Neural cell (in vitro differentiated cells): ENCODE measurements at regions not wholly inside any gene's neighbourhood (a gene's known extent, or its start where the extent isn't known, plus 50 kb on each side); places are given as distances from the start of the nearest gene placed in this dataset.

Source experiments
- H2AFZ ChIP-seq: fragments of 200-600, 300-800 bp; sonication (generic), shearing (Covaris generic); 2 replicates; pipeline ENCODE4 v1.6.0; 2014; ENCODE audit warnings: low read depth, mild to moderate bottlenecking, antibody characterized with exemption, low read length, moderate library complexity
- H3F3A ChIP-seq: fragments of 200-600 bp; shearing (Covaris generic); 2 replicates; pipeline ENCODE4 v1.6.1; 2016; ENCODE audit warnings: mild to moderate bottlenecking, moderate library complexity, mixed read lengths, antibody characterized with exemption, low read length; ENCODE audit not compliant: insufficient read depth, poor library complexity, severe bottlenecking
- H3K27ac ChIP-seq: fragments of 200-600, 300-800 bp; sonication (generic), shearing (Covaris generic); 2 replicates; pipeline ENCODE4 v1.5.1; 2014; ENCODE audit warnings: mild to moderate bottlenecking, low read length, moderate library complexity
- H3K27me3 ChIP-seq: fragments of 300-800, 200-600 bp; sonication (generic), shearing (Covaris generic); 2 replicates; pipeline ENCODE4 v1.6.0; 2014; ENCODE audit warnings: mild to moderate bottlenecking, low read depth, low read length, moderate library complexity; ENCODE audit not compliant: insufficient read depth
- H3K36me3 ChIP-seq: fragments of 300-800, 200-600 bp; sonication (generic), shearing (Covaris generic); 2 replicates; pipeline ENCODE4 v1.5.1; 2014; ENCODE audit warnings: mild to moderate bottlenecking, antibody characterized with exemption, low read length, moderate library complexity; ENCODE audit not compliant: insufficient read depth
- H3K4me2 ChIP-seq: fragments of 300-800, 200-600 bp; sonication (generic), shearing (Covaris generic); 2 replicates; pipeline ENCODE4 v1.6.0; 2014; ENCODE audit warnings: mild to moderate bottlenecking, low read length
- H3K4me3 ChIP-seq: fragments of 300-800, 200-600 bp; sonication (generic), shearing (Covaris generic); 2 replicates; pipeline ENCODE4 v1.5.1; 2014; ENCODE audit warnings: mild to moderate bottlenecking, low read length, moderate library complexity
- H3K79me2 ChIP-seq: fragments of 200-600 bp; shearing (Covaris generic); replicated peaks from 2 replicates; pipeline ENCODE4 v1.6.0; 2014; ENCODE audit warnings: mild to moderate bottlenecking, low read length, moderate library complexity; ENCODE audit not compliant: insufficient read depth
- H3K9ac ChIP-seq: fragments of 300-800, 200-600 bp; sonication (generic), shearing (Covaris generic); 2 replicates; pipeline ENCODE4 v1.6.1; 2016; ENCODE audit warnings: mild to moderate bottlenecking, low read length, mixed read lengths
- H3K9me2 ChIP-seq: fragments of 200-600 bp; shearing (Covaris generic); 2 replicates; pipeline ENCODE4 v1.6.1; 2016; ENCODE audit warnings: mild to moderate bottlenecking, low read length, mixed read lengths; ENCODE audit not compliant: insufficient read depth
- H3K9me3 ChIP-seq: fragments of 200-600, 300-800 bp; sonication (generic), shearing (Covaris generic); 2 replicates; pipeline ENCODE4 v1.6.1; 2016; ENCODE audit warnings: mild to moderate bottlenecking, mixed run types, low read length, moderate library complexity, mixed read lengths
- H4K20me1 ChIP-seq: fragments of 200-600 bp; shearing (Covaris generic); 2 replicates; pipeline ENCODE4 v1.6.1; 2016; ENCODE audit warnings: mild to moderate bottlenecking, mixed run types; ENCODE audit not compliant: insufficient read depth
- EP300 ChIP-seq: fragments of 450-650 bp; conservative IDR thresholded peaks from 2 replicates; pipeline ENCODE4 v1.6.1; 2014; ENCODE audit warnings: antibody characterized with exemption, mild to moderate bottlenecking, moderate library complexity; ENCODE audit not compliant: poor library complexity, severe bottlenecking
- EZH2 ChIP-seq: fragments of 200-600, 300-800 bp; shearing (Covaris generic), sonication (generic); IDR thresholded peaks from 2 replicates; pipeline ENCODE4 v1.6.1; 2014; ENCODE audit warnings: antibody characterized with exemption, low read length, borderline replicate concordance, mild to moderate bottlenecking; ENCODE audit not compliant: insufficient read depth, poor library complexity, severe bottlenecking
- MXI1 ChIP-seq: fragments of 450-650 bp; conservative IDR thresholded peaks from 2 replicates; pipeline ENCODE4 v1.6.1; 2014; ENCODE audit warnings: antibody characterized with exemption, mild to moderate bottlenecking; ENCODE audit not compliant: poor library complexity, severe bottlenecking
- POLR2AphosphoS5 ChIP-seq: IDR thresholded peaks from 2 replicates; pipeline ENCODE4 v1.6.1; 2012
- RAD21 ChIP-seq: fragments of 450-650 bp; conservative IDR thresholded peaks from 2 replicates; pipeline ENCODE4 v1.6.1; 2014; ENCODE audit warnings: antibody characterized with exemption, mild to moderate bottlenecking, moderate library complexity
- SMC3 ChIP-seq: fragments of 450-650 bp; conservative IDR thresholded peaks from 2 replicates; pipeline ENCODE4 v1.6.1; 2014; ENCODE audit warnings: antibody characterized with exemption, mild to moderate bottlenecking, moderate library complexity; ENCODE audit not compliant: poor library complexity
- TAF1 ChIP-seq: IDR thresholded peaks from 2 replicates; pipeline ENCODE4 v1.6.1; 2012; ENCODE audit warnings: low read depth
- TF ChIP-seq, protein P1 (sequence below): fragments of 450-650 bp; IDR thresholded peaks from 2 replicates; pipeline ENCODE4 v1.5.1; 2014; ENCODE audit warnings: antibody characterized with exemption, mild to moderate bottlenecking, moderate library complexity; ENCODE audit not compliant: poor library complexity, severe bottlenecking
- TF ChIP-seq, protein P2 (sequence below): IDR thresholded peaks from 2 replicates; pipeline ENCODE4 v1.6.1; 2012; ENCODE audit warnings: borderline replicate concordance

DNA sequence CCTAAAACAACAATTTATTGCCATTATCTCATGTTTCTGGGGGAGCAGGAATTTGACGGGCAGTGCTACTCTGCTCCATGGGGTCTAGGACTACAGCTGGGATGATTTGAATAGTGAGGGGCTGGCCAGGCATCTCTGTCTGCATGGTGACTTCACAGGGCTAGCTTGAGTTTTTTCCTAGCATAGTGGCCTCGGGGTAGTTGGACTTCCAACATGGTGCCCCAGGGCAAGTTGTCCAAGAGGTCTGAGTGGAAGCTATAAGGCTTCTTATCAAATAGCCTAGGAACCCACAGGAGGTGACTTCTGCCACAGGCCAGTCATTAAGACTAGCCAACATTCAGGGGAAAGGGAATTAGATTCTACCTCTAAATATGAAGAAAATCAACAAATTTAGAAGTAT is 92.0 kb upstream of the WLS start:
- no peak overlapping the region for H2AFZ ChIP-seq
- H3K9me2 ChIP-seq = no peaks in the 10 kb centered on the region
- H3K4me2 ChIP-seq = no peak overlapping the region
- no peaks in the 10 kb centered on the region for H3K36me3 ChIP-seq
- H3K27me3 ChIP-seq = no peaks in the 10 kb centered on the region
- H3K9me3 ChIP-seq = no peaks in the 10 kb centered on the region
- no peak overlapping the region for H3K9ac ChIP-seq
- no peaks in the 10 kb centered on the region for H3F3A ChIP-seq
- H3K79me2 ChIP-seq = no peaks in the 10 kb centered on the region
- no peak overlapping the region for H3K27ac ChIP-seq
- no peak overlapping the region for H3K4me3 ChIP-seq
- no peaks in the 10 kb centered on the region for H4K20me1 ChIP-seq
- no peak for TF ChIP-seq TAF1
- TF ChIP-seq SMC3 = no peak
- TF ChIP-seq, protein P1, sequence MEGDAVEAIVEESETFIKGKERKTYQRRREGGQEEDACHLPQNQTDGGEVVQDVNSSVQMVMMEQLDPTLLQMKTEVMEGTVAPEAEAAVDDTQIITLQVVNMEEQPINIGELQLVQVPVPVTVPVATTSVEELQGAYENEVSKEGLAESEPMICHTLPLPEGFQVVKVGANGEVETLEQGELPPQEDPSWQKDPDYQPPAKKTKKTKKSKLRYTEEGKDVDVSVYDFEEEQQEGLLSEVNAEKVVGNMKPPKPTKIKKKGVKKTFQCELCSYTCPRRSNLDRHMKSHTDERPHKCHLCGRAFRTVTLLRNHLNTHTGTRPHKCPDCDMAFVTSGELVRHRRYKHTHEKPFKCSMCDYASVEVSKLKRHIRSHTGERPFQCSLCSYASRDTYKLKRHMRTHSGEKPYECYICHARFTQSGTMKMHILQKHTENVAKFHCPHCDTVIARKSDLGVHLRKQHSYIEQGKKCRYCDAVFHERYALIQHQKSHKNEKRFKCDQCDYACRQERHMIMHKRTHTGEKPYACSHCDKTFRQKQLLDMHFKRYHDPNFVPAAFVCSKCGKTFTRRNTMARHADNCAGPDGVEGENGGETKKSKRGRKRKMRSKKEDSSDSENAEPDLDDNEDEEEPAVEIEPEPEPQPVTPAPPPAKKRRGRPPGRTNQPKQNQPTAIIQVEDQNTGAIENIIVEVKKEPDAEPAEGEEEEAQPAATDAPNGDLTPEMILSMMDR = no peak
- no peak for TF ChIP-seq POLR2AphosphoS5
- no peak for TF ChIP-seq RAD21
- no peak for TF ChIP-seq EP300
- TF ChIP-seq, protein P2, sequence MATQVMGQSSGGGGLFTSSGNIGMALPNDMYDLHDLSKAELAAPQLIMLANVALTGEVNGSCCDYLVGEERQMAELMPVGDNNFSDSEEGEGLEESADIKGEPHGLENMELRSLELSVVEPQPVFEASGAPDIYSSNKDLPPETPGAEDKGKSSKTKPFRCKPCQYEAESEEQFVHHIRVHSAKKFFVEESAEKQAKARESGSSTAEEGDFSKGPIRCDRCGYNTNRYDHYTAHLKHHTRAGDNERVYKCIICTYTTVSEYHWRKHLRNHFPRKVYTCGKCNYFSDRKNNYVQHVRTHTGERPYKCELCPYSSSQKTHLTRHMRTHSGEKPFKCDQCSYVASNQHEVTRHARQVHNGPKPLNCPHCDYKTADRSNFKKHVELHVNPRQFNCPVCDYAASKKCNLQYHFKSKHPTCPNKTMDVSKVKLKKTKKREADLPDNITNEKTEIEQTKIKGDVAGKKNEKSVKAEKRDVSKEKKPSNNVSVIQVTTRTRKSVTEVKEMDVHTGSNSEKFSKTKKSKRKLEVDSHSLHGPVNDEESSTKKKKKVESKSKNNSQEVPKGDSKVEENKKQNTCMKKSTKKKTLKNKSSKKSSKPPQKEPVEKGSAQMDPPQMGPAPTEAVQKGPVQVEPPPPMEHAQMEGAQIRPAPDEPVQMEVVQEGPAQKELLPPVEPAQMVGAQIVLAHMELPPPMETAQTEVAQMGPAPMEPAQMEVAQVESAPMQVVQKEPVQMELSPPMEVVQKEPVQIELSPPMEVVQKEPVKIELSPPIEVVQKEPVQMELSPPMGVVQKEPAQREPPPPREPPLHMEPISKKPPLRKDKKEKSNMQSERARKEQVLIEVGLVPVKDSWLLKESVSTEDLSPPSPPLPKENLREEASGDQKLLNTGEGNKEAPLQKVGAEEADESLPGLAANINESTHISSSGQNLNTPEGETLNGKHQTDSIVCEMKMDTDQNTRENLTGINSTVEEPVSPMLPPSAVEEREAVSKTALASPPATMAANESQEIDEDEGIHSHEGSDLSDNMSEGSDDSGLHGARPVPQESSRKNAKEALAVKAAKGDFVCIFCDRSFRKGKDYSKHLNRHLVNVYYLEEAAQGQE = no peak
- no peak for TF ChIP-seq EZH2
- no peak for TF ChIP-seq MXI1

DNA sequence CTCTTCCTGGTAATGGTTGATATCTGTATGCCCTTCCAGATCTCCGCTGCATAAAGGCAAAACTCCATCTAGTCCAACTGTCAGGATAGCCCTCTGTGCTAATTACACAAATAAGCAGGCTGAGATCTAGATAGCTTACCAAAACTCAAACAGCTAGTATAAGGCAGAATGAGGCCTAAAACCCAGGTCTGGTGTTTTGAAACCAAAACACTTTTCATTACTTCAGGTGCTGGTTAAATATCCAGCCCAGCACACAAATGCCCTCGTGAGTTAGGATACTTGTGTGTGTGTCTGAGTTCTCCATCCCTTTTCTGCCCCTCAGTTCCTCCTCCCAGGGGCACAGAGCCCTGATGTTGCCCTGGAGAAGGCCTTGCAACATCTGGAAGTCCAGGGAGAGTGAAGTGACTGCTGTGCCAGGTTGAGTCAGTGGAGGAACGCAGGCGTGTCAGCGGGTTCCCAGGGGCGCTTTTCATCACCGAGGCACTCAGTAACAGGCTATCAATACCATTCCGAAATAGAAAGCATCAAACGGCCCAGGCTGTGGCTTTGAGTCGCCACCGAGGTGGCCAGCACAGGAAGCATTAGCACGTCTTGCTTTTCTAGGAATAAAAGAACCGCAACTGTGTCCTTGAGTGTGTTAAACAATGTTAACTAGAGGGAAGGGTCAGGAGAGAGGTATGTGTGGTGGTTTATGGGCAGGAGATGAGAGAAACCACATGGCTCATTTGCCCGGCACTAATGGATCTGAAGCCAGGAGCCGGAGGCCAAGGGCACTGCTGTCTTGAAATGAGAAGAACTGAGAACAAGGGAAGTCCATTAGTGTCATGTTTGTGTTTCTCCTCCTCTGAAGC is 90.7 kb upstream of the WLS start:
- no peak for TF ChIP-seq MXI1
- TF ChIP-seq, protein P1 = no peak
- TF ChIP-seq EP300 = no peak
- no peak for TF ChIP-seq RAD21
- TF ChIP-seq TAF1 = no peak
- TF ChIP-seq POLR2AphosphoS5 = no peak
- TF ChIP-seq, protein P2 = no peak
- TF ChIP-seq EZH2 = no peak
- no peak for TF ChIP-seq SMC3
- Histone ChIP-seq H4K20me1 (no peaks in the 10 kb centered on the region), H3K36me3 (no peaks in the 10 kb centered on the region), H3K4me3 (no peak overlapping the region), H3K9me2 (no peaks in the 10 kb centered on the region), H3K9me3 (no peaks in the 10 kb centered on the region), H3K9ac (no peak overlapping the region), H2AFZ (no peak overlapping the region), H3K4me2 (no peak overlapping the region), H3K79me2 (no peaks in the 10 kb centered on the region), H3K27me3 (no peaks in the 10 kb centered on the region), H3K27ac (no peak overlapping the region), H3F3A (no peaks in the 10 kb centered on the region)
